ENCODE measurements at regions not wholly inside any gene's neighbourhood (a gene's known extent, or its start where the extent isn't known, plus 50 kb on each side); places are given as distances from the start of the nearest gene placed in this dataset.
"Not testable (repeated sequence)": the region's sequence is repeated elsewhere in the genome, so short reads cannot be mapped to it uniquely, and the experiment has no call there.

DNA sequence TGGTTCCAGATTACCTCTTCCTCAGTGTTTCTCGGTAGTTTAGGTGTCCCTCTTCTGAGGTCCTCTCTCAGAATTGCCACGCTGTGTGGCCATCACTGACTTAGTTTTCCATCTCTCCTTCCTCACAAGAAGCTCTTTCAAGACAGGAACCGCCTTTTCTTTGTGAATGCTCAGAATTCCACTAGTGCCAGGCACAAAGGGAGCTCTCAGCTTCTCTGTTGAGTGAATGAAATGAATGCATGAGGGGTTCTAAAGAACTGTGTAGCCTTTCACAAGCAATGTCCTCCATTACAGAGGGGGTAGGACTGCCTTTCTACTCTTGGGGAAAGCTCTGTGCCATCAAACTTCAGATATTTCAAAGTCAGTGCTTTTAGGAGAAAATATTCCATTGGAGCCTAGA is 546.8 kb downstream of the RWDD3 start:
- Mint-ChIP-seq H3K4me1 (ENCODE audit: low read depth) (no peaks in the 10 kb centered on the region), H3K9me3 (peaks cover 25% of the 10 kb centered on the region)

DNA sequence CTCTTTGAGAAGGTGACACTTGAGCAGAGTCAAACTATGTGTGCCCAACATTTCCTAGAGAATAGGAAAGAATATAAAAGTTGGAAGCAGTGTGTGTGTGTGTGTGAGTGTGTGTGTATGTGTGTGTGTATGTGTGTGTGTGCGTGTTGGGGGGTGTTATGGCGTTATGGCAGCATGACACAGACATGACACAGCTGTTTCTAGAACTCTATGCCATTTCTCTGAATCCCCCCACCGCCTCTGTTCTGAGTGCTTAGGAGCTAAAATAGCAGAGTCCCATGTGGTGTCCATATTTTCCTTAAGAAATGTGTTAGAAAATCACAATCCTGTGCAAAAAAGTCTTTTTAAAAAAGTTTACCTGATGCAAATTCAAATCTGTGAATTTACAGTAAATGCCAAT is 556.1 kb downstream of the RWDD3 start:
- H3K4me3 Mint-ChIP-seq: no peak overlapping the region
- no peaks in the 10 kb centered on the region for H3K36me3 Mint-ChIP-seq (ENCODE audit: low read depth)
- no peak overlapping the region for H3K27ac Mint-ChIP-seq

More for the DNA sequence above, 546.8 kb downstream of the RWDD3 start:
- H3K27ac Mint-ChIP-seq: no peak overlapping the region
- no peaks in the 10 kb centered on the region for H3K27me3 Mint-ChIP-seq
- H3K36me3 Mint-ChIP-seq (ENCODE audit: low read depth): no peaks in the 10 kb centered on the region
- no peak overlapping the region for H3K4me3 Mint-ChIP-seq

GRCh38 chr1:95793893-95794292 is 559.9 kb downstream of the RWDD3 start:
- no peak overlapping the region for H3K27ac Mint-ChIP-seq
- no peaks in the 10 kb centered on the region for H3K27me3 Mint-ChIP-seq
- no peak overlapping the region for H3K4me3 Mint-ChIP-seq
- H3K9me3 Mint-ChIP-seq: peaks cover 16% of the 10 kb centered on the region
- no peaks in the 10 kb centered on the region for H3K4me1 Mint-ChIP-seq (ENCODE audit: low read depth)
- H3K36me3 Mint-ChIP-seq (ENCODE audit: low read depth): no peaks in the 10 kb centered on the region

More for the DNA sequence above, 556.1 kb downstream of the RWDD3 start:
- H3K9me3 Mint-ChIP-seq: peaks cover 18% of the 10 kb centered on the region
- no peaks in the 10 kb centered on the region for H3K27me3 Mint-ChIP-seq
- H3K4me1 Mint-ChIP-seq (ENCODE audit: low read depth): no peaks in the 10 kb centered on the region

DNA sequence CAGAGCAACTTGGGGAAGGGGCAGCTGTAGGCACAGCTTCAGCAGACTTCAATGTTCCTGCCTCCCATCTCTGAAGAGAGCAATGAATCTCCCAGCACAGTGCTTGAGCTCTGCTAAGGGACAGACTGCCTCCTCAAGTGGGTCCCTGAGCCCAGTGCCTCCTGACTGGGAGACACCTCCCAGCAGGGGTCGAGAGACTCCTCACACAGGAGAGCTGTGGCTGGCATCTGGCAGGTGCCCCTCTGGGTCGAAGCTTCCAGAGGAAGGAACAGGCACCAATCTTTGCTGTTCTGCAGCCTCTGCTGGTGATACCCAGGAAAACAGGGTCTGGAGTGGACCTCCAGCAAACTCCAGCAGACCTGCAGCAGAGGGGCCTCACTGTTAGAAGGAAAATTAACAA is 563.8 kb downstream of the RWDD3 start:
- H3K4me3 Mint-ChIP-seq; H3K27me3 Mint-ChIP-seq; H3K36me3 Mint-ChIP-seq (ENCODE audit: low read depth); H3K4me1 Mint-ChIP-seq (ENCODE audit: low read depth); H3K27ac Mint-ChIP-seq: not testable (repeated sequence)
- peaks cover 11% of the 10 kb centered on the region for H3K9me3 Mint-ChIP-seq

GRCh38 chr1:95806171-95806570 is 572.2 kb downstream of the RWDD3 start:
- Mint-ChIP-seq H3K27me3 (no peaks in the 10 kb centered on the region), H3K36me3 (ENCODE audit: low read depth) (no peaks in the 10 kb centered on the region), H3K4me3 (no peak overlapping the region), H3K4me1 (ENCODE audit: low read depth) (no peaks in the 10 kb centered on the region), H3K9me3 (peaks cover 4% of the 10 kb centered on the region), H3K27ac (no peak overlapping the region)

DNA sequence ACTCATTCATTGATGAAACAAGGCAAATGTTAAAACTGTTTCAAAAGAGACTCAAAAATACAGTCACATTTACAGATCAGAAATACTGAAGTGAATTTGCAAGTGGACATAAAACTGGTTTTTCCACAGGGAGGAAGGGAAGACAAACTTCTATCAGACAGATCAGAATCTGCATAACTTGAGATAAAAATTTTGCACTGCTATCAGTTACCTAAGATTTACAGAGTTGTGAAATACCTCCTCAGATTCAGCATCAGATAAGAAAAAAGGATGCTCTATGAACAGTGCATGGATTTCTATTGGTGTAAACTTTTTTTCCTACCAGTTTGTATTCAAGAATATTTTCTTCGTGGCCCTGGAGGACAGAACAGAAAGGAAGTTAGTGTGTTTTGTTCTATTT is 575.4 kb downstream of the RWDD3 start:
- Mint-ChIP-seq H3K36me3 (ENCODE audit: low read depth) (no peaks in the 10 kb centered on the region), H3K4me1 (ENCODE audit: low read depth) (no peaks in the 10 kb centered on the region), H3K4me3 (no peak overlapping the region), H3K27me3 (no peaks in the 10 kb centered on the region), H3K9me3 (peaks cover 5% of the 10 kb centered on the region), H3K27ac (no peak overlapping the region)

- H3K4me3 Mint-ChIP-seq: no peak overlapping the region
- H3K27me3 Mint-ChIP-seq: no peaks in the 10 kb centered on the region
- no peaks in the 10 kb centered on the region for H3K36me3 Mint-ChIP-seq (ENCODE audit: low read depth)
- H3K4me1 Mint-ChIP-seq (ENCODE audit: low read depth): no peaks in the 10 kb centered on the region
- no peak overlapping the region for H3K27ac Mint-ChIP-seq
- peaks cover 15% of the 10 kb centered on the region for H3K9me3 Mint-ChIP-seq
Observed at GRCh38 chr1:95815511-95815910, 581.5 kb downstream of the RWDD3 start.

- Mint-ChIP-seq H3K27me3 (no peaks in the 10 kb centered on the region), H3K4me3 (no peak overlapping the region), H3K36me3 (ENCODE audit: low read depth) (no peaks in the 10 kb centered on the region), H3K4me1 (ENCODE audit: low read depth) (no peaks in the 10 kb centered on the region), H3K27ac (no peak overlapping the region), H3K9me3 (peaks cover 15% of the 10 kb centered on the region)
Observed at GRCh38 chr1:95829556-95829955, 595.5 kb downstream of the RWDD3 start.

DNA sequence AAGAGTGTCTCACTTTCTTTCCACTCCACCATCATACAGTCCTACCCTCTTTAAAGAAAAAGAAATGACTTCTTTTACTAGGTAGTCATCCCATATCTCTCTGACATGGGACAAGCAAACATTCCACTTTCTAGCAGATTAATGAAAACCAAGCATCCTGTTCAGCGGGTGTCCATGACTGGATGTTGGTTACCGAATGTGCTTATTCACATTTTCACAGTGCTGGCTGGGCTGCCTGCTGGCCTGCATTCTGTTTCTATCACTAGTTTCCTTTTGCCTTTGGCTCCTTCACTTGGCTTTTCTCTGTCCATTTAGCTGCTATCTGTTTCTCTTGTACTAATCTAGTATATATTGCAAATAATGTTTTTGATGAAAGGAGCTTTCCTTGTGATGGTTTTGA is 598.4 kb downstream of the RWDD3 start:
- Mint-ChIP-seq H3K4me3 (no peak overlapping the region), H3K4me1 (ENCODE audit: low read depth) (no peaks in the 10 kb centered on the region), H3K9me3 (peaks cover 23% of the 10 kb centered on the region), H3K27ac (no peak overlapping the region), H3K27me3 (no peaks in the 10 kb centered on the region), H3K36me3 (ENCODE audit: low read depth) (no peaks in the 10 kb centered on the region)

GRCh38 chr1:95849439-95849838 is 615.4 kb downstream of the RWDD3 start:
- H3K36me3 Mint-ChIP-seq (ENCODE audit: low read depth): no peaks in the 10 kb centered on the region
- peaks cover 6% of the 10 kb centered on the region for H3K9me3 Mint-ChIP-seq
- no peak overlapping the region for H3K4me3 Mint-ChIP-seq
- no peak overlapping the region for H3K27ac Mint-ChIP-seq
- H3K4me1 Mint-ChIP-seq (ENCODE audit: low read depth): no peaks in the 10 kb centered on the region
- H3K27me3 Mint-ChIP-seq: no peaks in the 10 kb centered on the region

DNA sequence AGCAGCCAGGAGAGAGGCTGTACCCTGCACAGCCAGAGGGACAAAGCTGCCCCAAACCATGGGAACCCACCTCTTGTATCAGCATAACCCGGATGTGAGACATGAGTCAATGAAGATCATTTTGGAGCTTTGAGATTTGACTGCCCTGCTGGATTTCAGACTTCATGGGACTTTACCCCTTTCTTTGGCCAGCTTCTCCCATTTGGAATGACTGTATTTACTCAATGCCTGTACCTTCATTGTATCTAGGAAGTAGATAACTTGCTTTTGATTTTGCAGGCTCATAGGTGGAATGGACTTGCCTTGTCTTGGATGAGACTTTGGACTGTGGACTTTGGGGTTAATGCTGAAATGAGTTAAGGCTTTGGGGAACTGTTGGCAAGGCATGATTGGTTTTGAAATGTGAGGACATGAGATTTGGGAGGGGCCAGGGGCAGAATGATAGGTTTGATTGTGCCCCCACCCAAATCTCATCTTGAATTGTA is 616.2 kb downstream of the RWDD3 start:
- H3K9me3 Mint-ChIP-seq: peaks cover 4% of the 10 kb centered on the region
- no peaks in the 10 kb centered on the region for H3K4me1 Mint-ChIP-seq (ENCODE audit: low read depth)
- no peak overlapping the region for H3K27ac Mint-ChIP-seq
- H3K36me3 Mint-ChIP-seq (ENCODE audit: low read depth): no peaks in the 10 kb centered on the region
- no peak overlapping the region for H3K4me3 Mint-ChIP-seq
- H3K27me3 Mint-ChIP-seq: no peaks in the 10 kb centered on the region

DNA sequence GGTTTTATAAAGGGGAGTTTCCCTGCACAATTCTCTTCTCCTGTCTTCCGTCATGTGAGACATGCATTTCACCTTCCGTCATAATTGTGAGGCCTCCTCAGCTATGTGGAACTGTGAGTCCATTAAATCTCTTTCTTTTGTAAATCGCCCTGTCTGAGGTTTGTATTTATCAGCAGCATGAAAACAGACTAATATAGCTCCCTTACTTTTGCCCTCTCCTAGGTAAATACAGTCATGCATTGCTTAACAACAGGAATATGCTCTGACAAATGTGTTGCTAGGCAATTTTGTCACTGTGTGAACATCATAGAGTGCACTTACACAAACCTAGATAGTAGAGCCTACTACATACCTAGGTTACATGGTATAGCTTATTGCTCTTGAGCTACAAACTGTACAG is 616.8 kb downstream of the RWDD3 start:
- H3K27ac Mint-ChIP-seq: no peak overlapping the region
- no peaks in the 10 kb centered on the region for H3K36me3 Mint-ChIP-seq (ENCODE audit: low read depth)
- H3K4me3 Mint-ChIP-seq: no peak overlapping the region
- no peaks in the 10 kb centered on the region for H3K27me3 Mint-ChIP-seq
- H3K9me3 Mint-ChIP-seq: peaks cover 4% of the 10 kb centered on the region
- no peaks in the 10 kb centered on the region for H3K4me1 Mint-ChIP-seq (ENCODE audit: low read depth)

GRCh38 chr1:95852483-95853070 is 618.6 kb downstream of the RWDD3 start:
- Mint-ChIP-seq H3K4me1 (ENCODE audit: low read depth) (no peaks in the 10 kb centered on the region), H3K27me3 (no peaks in the 10 kb centered on the region), H3K36me3 (ENCODE audit: low read depth) (no peaks in the 10 kb centered on the region), H3K27ac (no peak overlapping the region), H3K4me3 (no peak overlapping the region), H3K9me3 (peaks cover 4% of the 10 kb centered on the region)

DNA sequence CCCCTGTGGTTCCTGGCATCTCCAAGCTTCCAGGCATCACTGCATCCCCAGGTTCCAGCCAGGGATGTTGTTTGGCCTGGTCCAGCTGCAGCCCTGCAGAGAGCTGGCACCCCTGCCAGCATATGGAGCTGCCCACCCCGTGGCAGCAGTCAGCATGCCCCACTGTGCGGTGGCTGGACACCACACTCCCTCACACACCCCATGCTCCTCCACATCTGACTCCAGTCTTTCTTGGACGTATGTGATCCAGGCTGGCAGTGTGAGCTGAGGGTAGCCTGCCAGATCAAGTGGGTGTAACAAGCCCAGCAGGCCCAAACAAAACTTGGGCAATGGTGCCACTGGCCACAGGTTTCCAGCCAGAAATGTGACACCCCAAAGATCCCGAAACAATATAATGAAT is 620.4 kb downstream of the RWDD3 start:
- no peaks in the 10 kb centered on the region for H3K4me1 Mint-ChIP-seq (ENCODE audit: low read depth)
- H3K9me3 Mint-ChIP-seq: no peaks in the 10 kb centered on the region
- H3K36me3 Mint-ChIP-seq (ENCODE audit: low read depth): no peaks in the 10 kb centered on the region
- H3K4me3 Mint-ChIP-seq: no peak overlapping the region
- H3K27ac Mint-ChIP-seq: no peak overlapping the region
- no peaks in the 10 kb centered on the region for H3K27me3 Mint-ChIP-seq

DNA sequence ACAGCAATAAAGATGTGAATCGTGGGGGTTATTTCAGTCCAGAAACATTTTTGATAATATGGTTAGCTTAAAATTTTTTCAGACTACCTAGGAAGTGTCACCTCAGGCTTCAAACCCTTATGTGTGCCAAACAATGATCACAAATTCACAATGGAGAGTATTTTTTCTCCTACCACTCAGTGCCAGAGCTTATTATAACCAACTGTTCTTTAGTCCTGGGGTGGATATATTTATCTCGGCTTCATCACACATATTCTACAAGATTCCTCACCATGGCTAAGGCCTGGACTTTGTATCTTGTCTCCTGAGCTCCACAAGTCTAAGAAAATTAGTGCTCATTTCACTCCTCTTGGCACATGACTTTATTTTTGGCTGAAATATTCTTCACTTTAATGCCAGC is 629.1 kb downstream of the RWDD3 start:
- H3K9me3 Mint-ChIP-seq: no peaks in the 10 kb centered on the region
- no peak overlapping the region for H3K27ac Mint-ChIP-seq
- H3K4me3 Mint-ChIP-seq: no peak overlapping the region
- no peaks in the 10 kb centered on the region for H3K4me1 Mint-ChIP-seq (ENCODE audit: low read depth)
- no peaks in the 10 kb centered on the region for H3K27me3 Mint-ChIP-seq
- no peaks in the 10 kb centered on the region for H3K36me3 Mint-ChIP-seq (ENCODE audit: low read depth)

DNA sequence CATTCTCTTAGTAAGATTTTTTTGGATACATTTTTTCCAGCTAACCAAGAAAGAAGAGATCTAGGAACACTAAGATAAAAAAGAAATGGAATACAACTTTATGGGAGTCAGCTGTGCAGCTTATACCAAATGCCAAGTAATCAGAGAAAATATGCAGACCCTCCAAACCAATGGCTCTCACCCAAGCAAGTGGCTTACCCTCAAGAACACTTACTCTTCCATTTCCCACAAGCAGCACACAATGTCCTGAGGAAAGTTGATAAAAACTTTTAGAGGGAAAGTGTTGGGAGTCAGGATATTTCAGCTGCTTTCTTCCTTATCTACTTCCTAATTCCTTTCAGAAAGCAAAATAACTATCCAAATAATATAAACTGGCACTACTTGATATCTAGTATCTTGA is 631.8 kb downstream of the RWDD3 start:
- no peaks in the 10 kb centered on the region for H3K4me1 Mint-ChIP-seq (ENCODE audit: low read depth)
- no peaks in the 10 kb centered on the region for H3K27me3 Mint-ChIP-seq
- no peak overlapping the region for H3K27ac Mint-ChIP-seq
- H3K9me3 Mint-ChIP-seq: no peaks in the 10 kb centered on the region
- H3K4me3 Mint-ChIP-seq: no peak overlapping the region
- H3K36me3 Mint-ChIP-seq (ENCODE audit: low read depth): no peaks in the 10 kb centered on the region

All from stimulated activated naive CD8-positive, alpha-beta T cell treated with anti-CD3 and anti-CD28 coated beads, Interleukin-15, Interleukin-2, amounts not matched to agents 100 ng/mL and 50 ng/mL, for 24 hours (primary cell).